ENCODE measurements at regions not wholly inside any gene's neighbourhood (a gene's known extent, or its start where the extent isn't known, plus 50 kb on each side); places are given as distances from the start of the nearest gene placed in this dataset.
"Not testable (repeated sequence)": the region's sequence is repeated elsewhere in the genome, so short reads cannot be mapped to it uniquely, and the experiment has no call there.

GRCh38 chr1:78745111-78745510, 95.5 kb downstream of the IFI44 start:
- ChIA-PET CTCF (no interaction called here), POLR2A (no interaction called here)
- no peaks in the 10 kb centered on the region for H3K9me3 Mint-ChIP-seq (ENCODE audit: insufficient read depth)
- H3K4me1 Mint-ChIP-seq (ENCODE audit: low read depth) = no peaks in the 10 kb centered on the region
- H3K4me3 Mint-ChIP-seq = no peak overlapping the region
- no peaks in the 10 kb centered on the region for H3K36me3 Mint-ChIP-seq (ENCODE audit: low read depth)
- H3K27me3 Mint-ChIP-seq (ENCODE audit: low read depth) = no peaks in the 10 kb centered on the region
- H3K27ac Mint-ChIP-seq = no peak overlapping the region
- DNase-seq (no peak), ATAC-seq (no peak)

GRCh38 chr1:78753679-78754078, 104.0 kb downstream of the IFI44 start:
- H3K36me3 Mint-ChIP-seq (ENCODE audit: low read depth); H3K4me1 Mint-ChIP-seq (ENCODE audit: low read depth); CTCF ChIA-PET; POLR2A ChIA-PET; ATAC-seq; H3K27me3 Mint-ChIP-seq (ENCODE audit: low read depth); H3K27ac Mint-ChIP-seq; DNase-seq; H3K9me3 Mint-ChIP-seq (ENCODE audit: insufficient read depth); H3K4me3 Mint-ChIP-seq: not testable (repeated sequence)

GRCh38 chr1:78755986-78756385, 106.4 kb downstream of the IFI44 start:
- no peak overlapping the region for H3K27ac Mint-ChIP-seq
- no peak overlapping the region for H3K4me3 Mint-ChIP-seq
- H3K36me3 Mint-ChIP-seq (ENCODE audit: low read depth) = no peaks in the 10 kb centered on the region
- no peaks in the 10 kb centered on the region for H3K4me1 Mint-ChIP-seq (ENCODE audit: low read depth)
- CTCF ChIA-PET = no interaction called here
- POLR2A ChIA-PET = no interaction called here
- DNase-seq = no peak
- H3K27me3 Mint-ChIP-seq (ENCODE audit: low read depth) = no peaks in the 10 kb centered on the region
- no peaks in the 10 kb centered on the region for H3K9me3 Mint-ChIP-seq (ENCODE audit: insufficient read depth)
- ATAC-seq = no peak

DNA sequence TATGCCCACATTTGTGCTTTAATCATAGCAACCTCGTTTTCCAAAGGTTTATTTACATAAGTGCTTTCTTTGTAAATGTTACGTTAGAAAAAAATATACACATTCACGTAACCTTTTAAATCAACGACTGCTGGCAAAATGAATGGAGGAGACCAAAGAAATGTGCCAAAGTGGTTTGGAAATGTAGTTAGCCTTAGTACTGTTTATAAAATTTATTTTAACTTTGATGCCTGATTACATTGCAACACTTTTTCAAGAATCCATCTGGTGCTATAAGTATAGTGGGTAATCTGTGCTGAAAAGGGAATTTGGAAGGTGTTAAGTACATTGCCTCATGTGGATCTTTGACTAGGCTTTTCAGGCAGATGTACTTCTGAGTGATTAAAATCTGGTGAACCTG, 108.9 kb downstream of the IFI44 start:
- DNase-seq = no peak

DNA sequence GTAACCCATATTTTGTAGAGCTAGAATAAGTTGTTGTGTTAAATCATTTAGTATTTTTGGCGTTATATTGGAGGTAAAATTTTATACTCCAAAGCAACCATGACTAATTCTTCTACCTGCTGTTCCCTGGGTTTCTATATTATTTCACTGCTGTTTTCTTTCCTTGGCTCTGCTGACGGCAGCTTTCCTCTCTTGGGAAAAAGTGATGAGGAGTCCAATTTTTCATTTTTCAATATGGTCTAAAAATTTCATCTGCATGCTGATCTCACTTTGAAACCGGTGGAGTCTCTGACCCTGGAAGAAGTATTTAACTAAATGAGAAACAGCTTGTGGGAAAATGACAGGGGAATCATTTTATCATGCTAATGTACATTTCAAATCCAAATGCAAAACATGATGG, 110.2 kb downstream of the IFI44 start:
- Mint-ChIP-seq H3K4me1 (ENCODE audit: low read depth) (no peaks in the 10 kb centered on the region), H3K27ac (no peak overlapping the region), H3K36me3 (ENCODE audit: low read depth) (no peaks in the 10 kb centered on the region), H3K27me3 (ENCODE audit: low read depth) (no peaks in the 10 kb centered on the region), H3K4me3 (no peak overlapping the region), H3K9me3 (ENCODE audit: insufficient read depth) (no peaks in the 10 kb centered on the region)
- POLR2A ChIA-PET = no interaction called here
- CTCF ChIA-PET = no interaction called here
- DNase-seq (no peak), ATAC-seq (no peak)

More for the DNA sequence above, 108.9 kb downstream of the IFI44 start:
- Mint-ChIP-seq H3K36me3 (ENCODE audit: low read depth) (no peaks in the 10 kb centered on the region), H3K4me1 (ENCODE audit: low read depth) (no peaks in the 10 kb centered on the region), H3K4me3 (no peak overlapping the region), H3K27me3 (ENCODE audit: low read depth) (no peaks in the 10 kb centered on the region), H3K27ac (no peak overlapping the region), H3K9me3 (ENCODE audit: insufficient read depth) (no peaks in the 10 kb centered on the region)
- no peak for ATAC-seq
- ChIA-PET POLR2A (no interaction called here), CTCF (no interaction called here)

- DNase-seq (no peak), ATAC-seq (no peak)
- Mint-ChIP-seq H3K4me3 (no peak overlapping the region), H3K27ac (no peak overlapping the region), H3K27me3 (ENCODE audit: low read depth) (no peaks in the 10 kb centered on the region), H3K36me3 (ENCODE audit: low read depth) (no peaks in the 10 kb centered on the region), H3K4me1 (ENCODE audit: low read depth) (no peaks in the 10 kb centered on the region), H3K9me3 (ENCODE audit: insufficient read depth) (no peaks in the 10 kb centered on the region)
- ChIA-PET CTCF (no interaction called here), POLR2A (no interaction called here)
These were observed 111.2 kb downstream of the IFI44 start for GRCh38 chr1:78760858-78761257.

- Mint-ChIP-seq H3K4me3 (no peak overlapping the region), H3K27ac (no peak overlapping the region), H3K9me3 (ENCODE audit: insufficient read depth) (no peaks in the 10 kb centered on the region), H3K27me3 (ENCODE audit: low read depth) (no peaks in the 10 kb centered on the region), H3K4me1 (ENCODE audit: low read depth) (no peaks in the 10 kb centered on the region), H3K36me3 (ENCODE audit: low read depth) (no peaks in the 10 kb centered on the region)
- ATAC-seq = no peak
- ChIA-PET CTCF (no interaction called here), POLR2A (no interaction called here)
- no peak for DNase-seq
These were observed 112.5 kb downstream of the IFI44 start for GRCh38 chr1:78762113-78762512.

DNA sequence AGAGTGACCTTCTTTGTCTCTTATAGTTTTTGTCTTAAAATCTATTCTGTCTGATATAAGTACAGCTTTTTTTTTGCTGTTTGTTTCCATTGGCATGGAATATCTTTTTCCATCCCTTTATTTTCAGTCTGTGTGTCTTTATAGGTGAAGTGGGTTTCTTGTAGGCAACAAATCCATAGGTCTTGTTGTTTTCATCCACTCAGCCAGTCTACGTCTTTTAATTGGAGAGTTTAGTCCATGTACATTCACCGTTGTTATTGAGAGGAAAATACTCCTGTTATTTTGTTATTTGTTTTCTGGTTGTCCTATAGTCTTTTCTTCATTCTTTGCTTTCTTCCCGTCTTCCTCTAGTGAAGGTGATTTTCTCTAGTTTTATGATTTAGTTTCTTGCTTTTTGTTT, 115.9 kb downstream of the IFI44 start:
- CTCF ChIA-PET = no interaction called here
- no peak for ATAC-seq
- no peaks in the 10 kb centered on the region for H3K27me3 Mint-ChIP-seq (ENCODE audit: low read depth)
- no peaks in the 10 kb centered on the region for H3K9me3 Mint-ChIP-seq (ENCODE audit: insufficient read depth)
- H3K27ac Mint-ChIP-seq = no peak overlapping the region
- no peaks in the 10 kb centered on the region for H3K36me3 Mint-ChIP-seq (ENCODE audit: low read depth)
- H3K4me1 Mint-ChIP-seq (ENCODE audit: low read depth) = no peaks in the 10 kb centered on the region
- POLR2A ChIA-PET = no interaction called here
- no peak overlapping the region for H3K4me3 Mint-ChIP-seq
- DNase-seq = no peak

GRCh38 chr1:78779831-78780230, 130.2 kb downstream of the IFI44 start:
- POLR2A ChIA-PET = no interaction called here
- Mint-ChIP-seq H3K4me1 (ENCODE audit: low read depth) (no peaks in the 10 kb centered on the region), H3K9me3 (ENCODE audit: insufficient read depth) (no peaks in the 10 kb centered on the region), H3K4me3 (no peak overlapping the region), H3K27me3 (ENCODE audit: low read depth) (no peaks in the 10 kb centered on the region), H3K36me3 (ENCODE audit: low read depth) (no peaks in the 10 kb centered on the region), H3K27ac (no peak overlapping the region)
- CTCF ChIA-PET = no interaction called here
- no peak for ATAC-seq
- no peak for DNase-seq

- H3K4me1 Mint-ChIP-seq (ENCODE audit: low read depth) = no peaks in the 10 kb centered on the region
- POLR2A ChIA-PET = no interaction called here
- DNase-seq (no peak), ATAC-seq (no peak)
- H3K27ac Mint-ChIP-seq = no peak overlapping the region
- no peaks in the 10 kb centered on the region for H3K36me3 Mint-ChIP-seq (ENCODE audit: low read depth)
- no peaks in the 10 kb centered on the region for H3K27me3 Mint-ChIP-seq (ENCODE audit: low read depth)
- no peaks in the 10 kb centered on the region for H3K9me3 Mint-ChIP-seq (ENCODE audit: insufficient read depth)
- no peak overlapping the region for H3K4me3 Mint-ChIP-seq
- CTCF ChIA-PET = no interaction called here
These were observed 137.9 kb downstream of the IFI44 start for GRCh38 chr1:78787544-78787943.

DNA sequence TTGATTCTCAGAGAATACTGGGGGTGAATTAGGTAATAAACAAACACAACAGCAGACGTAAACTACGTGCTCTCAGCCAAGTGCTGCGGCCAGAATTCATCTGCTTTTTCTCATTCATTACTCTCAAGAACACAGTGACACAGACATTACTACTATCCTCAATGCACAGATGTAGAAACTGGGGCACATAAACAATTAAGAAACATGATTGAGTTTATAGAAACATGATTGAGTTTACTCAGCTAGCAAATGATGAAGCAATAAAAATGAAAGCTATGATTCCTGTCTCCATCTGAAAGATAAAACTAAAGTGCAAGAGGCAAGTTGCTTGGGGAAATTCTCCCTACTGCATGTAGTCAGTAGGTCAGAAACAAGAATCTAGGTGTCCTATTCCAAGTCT, 140.5 kb downstream of the IFI44 start:
- ChIA-PET POLR2A (no interaction called here), CTCF (no interaction called here)
- ATAC-seq (no peak), DNase-seq (no peak)
- H3K27ac Mint-ChIP-seq = no peak overlapping the region
- no peaks in the 10 kb centered on the region for H3K4me1 Mint-ChIP-seq (ENCODE audit: low read depth)
- no peaks in the 10 kb centered on the region for H3K27me3 Mint-ChIP-seq (ENCODE audit: low read depth)
- H3K9me3 Mint-ChIP-seq (ENCODE audit: insufficient read depth) = no peaks in the 10 kb centered on the region
- no peak overlapping the region for H3K4me3 Mint-ChIP-seq
- no peaks in the 10 kb centered on the region for H3K36me3 Mint-ChIP-seq (ENCODE audit: low read depth)

GRCh38 chr1:78792756-78793155, 143.1 kb downstream of the IFI44 start:
- H3K4me1 Mint-ChIP-seq (ENCODE audit: low read depth) = no peaks in the 10 kb centered on the region
- CTCF ChIA-PET = no interaction called here
- no peak overlapping the region for H3K27ac Mint-ChIP-seq
- H3K36me3 Mint-ChIP-seq (ENCODE audit: low read depth) = no peaks in the 10 kb centered on the region
- DNase-seq (no peak), ATAC-seq (no peak)
- no peaks in the 10 kb centered on the region for H3K27me3 Mint-ChIP-seq (ENCODE audit: low read depth)
- no peaks in the 10 kb centered on the region for H3K9me3 Mint-ChIP-seq (ENCODE audit: insufficient read depth)
- H3K4me3 Mint-ChIP-seq = no peak overlapping the region
- POLR2A ChIA-PET = no interaction called here

- ChIA-PET POLR2A (no interaction called here), CTCF (no interaction called here)
- H3K9me3 Mint-ChIP-seq (ENCODE audit: insufficient read depth) = no peaks in the 10 kb centered on the region
These were observed 147.6 kb downstream of the IFI44 start for GRCh38 chr1:78797108-78797781.

More at GRCh38 chr1:78797108-78797781, 147.6 kb downstream of the IFI44 start:
- DNase-seq (no peak), ATAC-seq (no peak)
- Mint-ChIP-seq H3K36me3 (ENCODE audit: low read depth) (no peaks in the 10 kb centered on the region), H3K4me1 (ENCODE audit: low read depth) (no peaks in the 10 kb centered on the region), H3K27me3 (ENCODE audit: low read depth) (no peaks in the 10 kb centered on the region), H3K4me3 (no peak overlapping the region), H3K27ac (no peak overlapping the region)
